ENCODE measurements at regions not wholly inside any gene's neighbourhood (a gene's known extent, or its start where the extent isn't known, plus 50 kb on each side); places are given as distances from the start of the nearest gene placed in this dataset.

GRCh38 chr3:26102376-26102775, 312.5 kb downstream of the OXSM start:
- H3K9me3 Mint-ChIP-seq: peaks cover 3% of the 10 kb centered on the region
- H3K4me3 Mint-ChIP-seq: no peak overlapping the region
- H3K36me3 Mint-ChIP-seq (ENCODE audit: low read depth): no peaks in the 10 kb centered on the region
- no peak for DNase-seq (ENCODE audit: low read depth, low spot score)
- H3K27ac Mint-ChIP-seq (ENCODE audit: unreplicated experiment): no peak overlapping the region
- TF ChIP-seq CTCF (conservative IDR thresholded peaks at IDR 0.05): no peak
- no peaks in the 10 kb centered on the region for H3K4me1 Mint-ChIP-seq
- no peaks in the 10 kb centered on the region for H3K27me3 Mint-ChIP-seq (ENCODE audit: low read depth)

- Mint-ChIP-seq H3K27ac (ENCODE audit: unreplicated experiment) (no peak overlapping the region), H3K27me3 (ENCODE audit: low read depth) (no peaks in the 10 kb centered on the region), H3K36me3 (ENCODE audit: low read depth) (no peaks in the 10 kb centered on the region), H3K4me1 (no peaks in the 10 kb centered on the region), H3K9me3 (no peaks in the 10 kb centered on the region), H3K4me3 (no peak overlapping the region)
- no peak for DNase-seq (ENCODE audit: low read depth, low spot score)
- no peak for TF ChIP-seq CTCF (conservative IDR thresholded peaks at IDR 0.05)
Measured at GRCh38 chr3:26104851-26105251, 315.0 kb downstream of the OXSM start.

- H3K27me3 Mint-ChIP-seq (ENCODE audit: low read depth): no peaks in the 10 kb centered on the region
- H3K4me1 Mint-ChIP-seq: no peaks in the 10 kb centered on the region
- no peak overlapping the region for H3K27ac Mint-ChIP-seq (ENCODE audit: unreplicated experiment)
- no peak for DNase-seq (ENCODE audit: low read depth, low spot score)
- no peaks in the 10 kb centered on the region for H3K9me3 Mint-ChIP-seq
- TF ChIP-seq CTCF (conservative IDR thresholded peaks at IDR 0.05): no peak
- H3K36me3 Mint-ChIP-seq (ENCODE audit: low read depth): no peaks in the 10 kb centered on the region
- H3K4me3 Mint-ChIP-seq: no peak overlapping the region
Measured at GRCh38 chr3:26105261-26105660, 315.4 kb downstream of the OXSM start.

- Mint-ChIP-seq H3K9me3 (no peaks in the 10 kb centered on the region), H3K4me1 (no peaks in the 10 kb centered on the region), H3K36me3 (ENCODE audit: low read depth) (no peaks in the 10 kb centered on the region), H3K27me3 (ENCODE audit: low read depth) (no peaks in the 10 kb centered on the region), H3K4me3 (no peak overlapping the region), H3K27ac (ENCODE audit: unreplicated experiment) (no peak overlapping the region)
- TF ChIP-seq CTCF (conservative IDR thresholded peaks at IDR 0.05): no peak
- DNase-seq (ENCODE audit: low read depth, low spot score): no peak
Measured at GRCh38 chr3:26106228-26106627, 316.3 kb downstream of the OXSM start.

GRCh38 chr3:26108846-26109489, 319.1 kb downstream of the OXSM start:
- TF ChIP-seq CTCF (conservative IDR thresholded peaks at IDR 0.05): no peak
- no peaks in the 10 kb centered on the region for H3K36me3 Mint-ChIP-seq (ENCODE audit: low read depth)
- no peaks in the 10 kb centered on the region for H3K27me3 Mint-ChIP-seq (ENCODE audit: low read depth)
- H3K4me1 Mint-ChIP-seq: no peaks in the 10 kb centered on the region
- DNase-seq (ENCODE audit: low read depth, low spot score): no peak
- no peak overlapping the region for H3K27ac Mint-ChIP-seq (ENCODE audit: unreplicated experiment)
- H3K9me3 Mint-ChIP-seq: no peaks in the 10 kb centered on the region
- no peak overlapping the region for H3K4me3 Mint-ChIP-seq

Data from neural crest cell (in vitro differentiated cells).